ENCODE measurements at regions not wholly inside any gene's neighbourhood (a gene's known extent, or its start where the extent isn't known, plus 50 kb on each side); places are given as distances from the start of the nearest gene placed in this dataset.

DNA sequence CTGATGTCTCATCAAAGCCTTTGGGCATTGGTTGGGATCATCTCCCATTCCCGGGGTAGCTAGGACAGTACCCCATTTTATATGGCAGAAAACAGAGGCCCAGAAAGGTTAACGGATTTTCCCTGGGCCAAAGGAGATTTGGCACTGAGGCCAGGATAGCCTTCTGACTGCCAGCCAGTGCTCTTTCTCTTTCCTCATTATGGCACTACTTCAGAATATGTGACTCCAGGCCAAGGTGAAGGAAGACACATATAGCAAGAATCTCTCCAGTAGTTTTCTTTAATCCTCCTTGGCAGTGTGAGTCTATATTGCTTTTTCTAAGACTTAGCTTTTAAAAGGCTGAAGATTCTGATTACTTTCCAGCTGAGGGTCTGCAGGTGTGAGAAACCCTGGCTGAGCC is 94.8 kb upstream of the AMOTL1 start:
- no peak for TF ChIP-seq EP300 (IDR thresholded peaks at IDR 0.05; ENCODE audit: low read depth)
- no peak for TF ChIP-seq POLR2AphosphoS5 (IDR thresholded peaks at IDR 0.05)
- TF ChIP-seq, protein P1, sequence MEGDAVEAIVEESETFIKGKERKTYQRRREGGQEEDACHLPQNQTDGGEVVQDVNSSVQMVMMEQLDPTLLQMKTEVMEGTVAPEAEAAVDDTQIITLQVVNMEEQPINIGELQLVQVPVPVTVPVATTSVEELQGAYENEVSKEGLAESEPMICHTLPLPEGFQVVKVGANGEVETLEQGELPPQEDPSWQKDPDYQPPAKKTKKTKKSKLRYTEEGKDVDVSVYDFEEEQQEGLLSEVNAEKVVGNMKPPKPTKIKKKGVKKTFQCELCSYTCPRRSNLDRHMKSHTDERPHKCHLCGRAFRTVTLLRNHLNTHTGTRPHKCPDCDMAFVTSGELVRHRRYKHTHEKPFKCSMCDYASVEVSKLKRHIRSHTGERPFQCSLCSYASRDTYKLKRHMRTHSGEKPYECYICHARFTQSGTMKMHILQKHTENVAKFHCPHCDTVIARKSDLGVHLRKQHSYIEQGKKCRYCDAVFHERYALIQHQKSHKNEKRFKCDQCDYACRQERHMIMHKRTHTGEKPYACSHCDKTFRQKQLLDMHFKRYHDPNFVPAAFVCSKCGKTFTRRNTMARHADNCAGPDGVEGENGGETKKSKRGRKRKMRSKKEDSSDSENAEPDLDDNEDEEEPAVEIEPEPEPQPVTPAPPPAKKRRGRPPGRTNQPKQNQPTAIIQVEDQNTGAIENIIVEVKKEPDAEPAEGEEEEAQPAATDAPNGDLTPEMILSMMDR (IDR thresholded peaks at IDR 0.05), result no peak
